ENCODE measurements at regions not wholly inside any gene's neighbourhood (a gene's known extent, or its start where the extent isn't known, plus 50 kb on each side); places are given as distances from the start of the nearest gene placed in this dataset.

DNA sequence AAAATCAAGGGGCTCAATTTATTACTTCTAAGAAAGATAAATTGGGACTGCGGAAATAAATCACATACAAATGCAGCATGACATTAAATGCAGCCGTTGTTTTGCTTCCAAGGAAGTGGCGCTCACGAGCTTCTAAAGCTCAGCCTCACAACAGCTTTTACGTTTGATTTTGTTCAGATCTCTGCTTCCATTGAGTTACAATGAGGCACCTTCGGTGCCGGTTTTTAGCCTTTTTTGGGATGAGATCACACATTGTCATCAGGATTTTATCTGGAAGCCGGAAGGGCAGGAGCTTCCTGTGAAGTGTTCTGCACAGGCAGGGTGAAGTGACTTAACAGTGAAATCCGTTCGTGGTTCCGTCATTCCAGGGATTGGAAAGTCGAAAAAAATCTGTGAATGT, 209.8 kb downstream of the DCDC2C start:
- no peak for TF ChIP-seq POLR2A (IDR thresholded peaks at IDR 0.05)
- TF ChIP-seq, protein P1, sequence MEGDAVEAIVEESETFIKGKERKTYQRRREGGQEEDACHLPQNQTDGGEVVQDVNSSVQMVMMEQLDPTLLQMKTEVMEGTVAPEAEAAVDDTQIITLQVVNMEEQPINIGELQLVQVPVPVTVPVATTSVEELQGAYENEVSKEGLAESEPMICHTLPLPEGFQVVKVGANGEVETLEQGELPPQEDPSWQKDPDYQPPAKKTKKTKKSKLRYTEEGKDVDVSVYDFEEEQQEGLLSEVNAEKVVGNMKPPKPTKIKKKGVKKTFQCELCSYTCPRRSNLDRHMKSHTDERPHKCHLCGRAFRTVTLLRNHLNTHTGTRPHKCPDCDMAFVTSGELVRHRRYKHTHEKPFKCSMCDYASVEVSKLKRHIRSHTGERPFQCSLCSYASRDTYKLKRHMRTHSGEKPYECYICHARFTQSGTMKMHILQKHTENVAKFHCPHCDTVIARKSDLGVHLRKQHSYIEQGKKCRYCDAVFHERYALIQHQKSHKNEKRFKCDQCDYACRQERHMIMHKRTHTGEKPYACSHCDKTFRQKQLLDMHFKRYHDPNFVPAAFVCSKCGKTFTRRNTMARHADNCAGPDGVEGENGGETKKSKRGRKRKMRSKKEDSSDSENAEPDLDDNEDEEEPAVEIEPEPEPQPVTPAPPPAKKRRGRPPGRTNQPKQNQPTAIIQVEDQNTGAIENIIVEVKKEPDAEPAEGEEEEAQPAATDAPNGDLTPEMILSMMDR (IDR thresholded peaks at IDR 0.05) = no peak
- Histone ChIP-seq H3K36me3 (ENCODE audit: low read depth, missing control alignments) (no peaks in the 10 kb centered on the region), H3K4me1 (no peaks in the 10 kb centered on the region), H3K4me3 (no peak overlapping the region), H3K9me3 (no peaks in the 10 kb centered on the region), H3K27me3 (no peaks in the 10 kb centered on the region), H3K27ac (no peak overlapping the region)
- intact Hi-C loops (cut with DNase I; ENCODE audit: low total_unique reads) = no loop called here
- 75 to 80% methylated on average over 11 to 12 of the region's 12 CpGs for WGBS, 2 donors
- no peak for DNase-seq

- intact Hi-C loops (cut with DNase I; ENCODE audit: low total_unique reads) = no loop called here
- TF ChIP-seq POLR2A (IDR thresholded peaks at IDR 0.05) = no peak
- Histone ChIP-seq H3K9me3 (no peaks in the 10 kb centered on the region), H3K27ac (no peak overlapping the region), H3K4me1 (no peaks in the 10 kb centered on the region), H3K36me3 (ENCODE audit: low read depth, missing control alignments) (no peaks in the 10 kb centered on the region), H3K4me3 (no peak overlapping the region), H3K27me3 (no peaks in the 10 kb centered on the region)
- 62 to 67% methylated on average over 3 of the region's 3 CpGs for WGBS, 2 donors
- no peak for DNase-seq
Measured at GRCh38 chr2:3914241-3914640, 210.9 kb downstream of the DCDC2C start.

DNA sequence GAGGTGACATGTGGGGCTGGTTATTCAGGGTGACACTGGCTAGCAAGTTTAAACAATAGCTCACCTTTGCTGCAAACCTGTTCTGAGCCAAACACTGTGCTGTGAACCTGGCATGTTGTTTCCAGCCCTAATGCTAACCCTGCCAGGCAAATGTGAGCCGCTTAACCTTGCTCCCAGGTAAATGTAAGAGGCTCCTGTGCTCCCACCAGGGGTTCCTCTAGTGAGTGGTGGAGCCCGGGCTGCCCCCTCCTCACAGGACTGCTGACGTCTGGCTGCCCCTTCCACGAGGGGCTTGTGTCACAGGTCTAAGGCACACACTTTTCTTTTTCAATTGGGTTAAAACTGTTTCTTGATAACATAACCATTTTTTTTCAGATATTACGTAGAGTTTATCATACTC, 223.7 kb downstream of the DCDC2C start:
- Histone ChIP-seq H3K27me3 (no peaks in the 10 kb centered on the region), H3K4me1 (no peaks in the 10 kb centered on the region), H3K9me3 (no peaks in the 10 kb centered on the region), H3K4me3 (no peak overlapping the region), H3K27ac (no peak overlapping the region), H3K36me3 (ENCODE audit: low read depth, missing control alignments) (no peaks in the 10 kb centered on the region)
- TF ChIP-seq, protein P1 (IDR thresholded peaks at IDR 0.05) = no peak
- TF ChIP-seq POLR2A (IDR thresholded peaks at IDR 0.05) = no peak
- DNase-seq = no peak
- intact Hi-C loops (cut with DNase I; ENCODE audit: low total_unique reads) = no loop called here
- WGBS, 2 donors = 61 to 70% methylated on average over 5 of the region's 5 CpGs

GRCh38 chr2:3929374-3929773, 226.0 kb downstream of the DCDC2C start:
- 80 to 81% methylated on average over 3 of the region's 3 CpGs for WGBS, 2 donors
- no peak overlapping the region for H3K4me3 ChIP-seq
- H3K36me3 ChIP-seq (ENCODE audit: low read depth, missing control alignments) = no peaks in the 10 kb centered on the region
- H3K9me3 ChIP-seq = no peaks in the 10 kb centered on the region
- no peak for TF ChIP-seq POLR2A (IDR thresholded peaks at IDR 0.05)
- TF ChIP-seq, protein P1 (IDR thresholded peaks at IDR 0.05) = no peak
- no peak overlapping the region for H3K27ac ChIP-seq
- intact Hi-C loops (cut with DNase I; ENCODE audit: low total_unique reads) = no loop called here
- no peaks in the 10 kb centered on the region for H3K4me1 ChIP-seq
- DNase-seq = no peak
- H3K27me3 ChIP-seq = no peaks in the 10 kb centered on the region

DNA sequence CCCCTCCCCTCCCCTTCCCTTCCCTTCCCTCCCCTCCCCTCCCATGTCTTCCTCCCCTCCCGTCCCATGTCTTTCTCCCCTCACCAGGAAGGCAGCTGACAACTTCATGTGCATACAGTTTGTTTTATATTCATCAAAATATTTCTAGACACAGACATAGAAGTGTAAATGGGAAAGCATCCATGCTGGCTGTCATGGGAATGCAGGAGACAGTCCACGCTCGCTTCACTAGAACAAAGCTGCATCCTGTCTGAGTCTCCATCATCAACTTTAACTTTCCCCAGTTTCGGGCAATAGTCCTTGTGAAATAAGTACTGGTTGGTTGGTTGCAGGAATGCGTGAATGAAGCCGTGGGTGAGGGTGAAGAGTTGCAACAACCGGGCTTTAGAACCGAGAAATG, 226.9 kb downstream of the DCDC2C start:
- TF ChIP-seq, protein P1 (IDR thresholded peaks at IDR 0.05) = no peak
- TF ChIP-seq POLR2A (IDR thresholded peaks at IDR 0.05) = no peak
- no peak for DNase-seq
- Histone ChIP-seq H3K9me3 (no peaks in the 10 kb centered on the region), H3K36me3 (ENCODE audit: low read depth, missing control alignments) (no peaks in the 10 kb centered on the region), H3K4me1 (no peaks in the 10 kb centered on the region), H3K4me3 (no peak overlapping the region), H3K27me3 (no peaks in the 10 kb centered on the region), H3K27ac (no peak overlapping the region)
- 87 to 88% methylated on average over 7 of the region's 8 CpGs for WGBS, 2 donors
- intact Hi-C loops (cut with DNase I; ENCODE audit: low total_unique reads) = no loop called here
